HCT116 (cell line): ENCODE measurements at regions not wholly inside any gene's neighbourhood (a gene's known extent, or its start where the extent isn't known, plus 50 kb on each side); places are given as distances from the start of the nearest gene placed in this dataset.

Experiments
- ATAC-seq: fragments of 200-7000 bp; cut with Tn5 transposase; 2 replicates; pipeline ENCODE4 v1.9.1; 2020; ENCODE audit warnings: mild to moderate bottlenecking, moderate library complexity
- BruUV-seq: library from RNA; stranded (reverse); fragments of 400-500 nt; replicated peaks from 2 replicates; lab custom pipeline; 2021; lab: Mats Ljungman, UMichigan
- CTCF ChIA-PET: fragments of 300-600 bp; sonication (Branson Sonifier 250); formaldehyde crosslinking; loops from one replicate; lab custom pipeline; 2021; ENCODE audit warnings: antibody characterized with exemption; lab: Charles Lee
- POLR2A ChIA-PET: fragments of 300-600, 350-600 bp; sonication (Branson Sonifier 250); formaldehyde crosslinking; loops from one replicate; lab custom pipeline; 2021; ENCODE audit warnings: antibody characterized with exemption; lab: Charles Lee
- RAD21 ChIA-PET, 2 experiments: fragments of 300-600 bp; sonication (Branson Sonifier 250); formaldehyde crosslinking; loops; one replicate each; lab custom pipeline; 2023; ENCODE audit warnings: low total read pairs in 2 of 2; ENCODE audit not compliant: uncharacterized antibody in 2 of 2, unreplicated experiment in 2 of 2, low non-redundant PET in 1 of 2; lab: Charles Lee
- DNase-seq: peaks from one replicate; pipeline ENCODE4 v3.0.0-alpha.2; 2010; ENCODE audit warnings: low read depth, low spot score
- H2AFZ ChIP-seq: fragments of 200-600 bp; shearing (Covaris generic), sonication (generic); 2 replicates; pipeline ENCODE4 v1.6.1; 2017; ENCODE audit warnings: low read depth, mixed run types, mixed read lengths, antibody characterized with exemption, low read length; ENCODE audit not compliant: poor library complexity, severe bottlenecking
- H3K27ac ChIP-seq: 2 replicates; pipeline ENCODE4 v1.5.1; 2012; ENCODE audit warnings: low read depth, low read length
- H3K27me3 ChIP-seq: fragments of 200-600 bp; sonication (generic); 2 replicates; pipeline ENCODE4 v1.6.1; 2016; ENCODE audit warnings: mixed run types, low read length, mixed read lengths; ENCODE audit not compliant: insufficient read depth
- H3K36me3 ChIP-seq, 2 experiments: fragments of 200-500 bp in 1 of 2; fragments of 200-600 bp in 1 of 2; sonication (Bioruptor generic) in 1 of 2; sonication (generic) in 1 of 2; 2 replicates each; pipeline versions ENCODE4 v1.5.1 to v1.6.1; 2014 to 2016; ENCODE audit warnings: low read length in 2 of 2, inconsistent platforms in 1 of 2, mixed read lengths in 1 of 2, mixed run types in 1 of 2; ENCODE audit not compliant: insufficient read depth in 2 of 2, control insufficient read depth in 1 of 2
- H3K4me1 ChIP-seq, 2 experiments: fragments of 200-600 bp in 1 of 2; sonication (generic) in 1 of 2; 2 replicates each; pipeline versions ENCODE4 v1.5.1 to v1.6.1; 2012 to 2017; ENCODE audit warnings: low read length in 2 of 2, inconsistent platforms in 1 of 2, mild to moderate bottlenecking in 1 of 2, mixed read lengths in 1 of 2, mixed run types in 1 of 2, moderate library complexity in 1 of 2; ENCODE audit not compliant: insufficient read depth in 2 of 2, control insufficient read depth in 1 of 2
- H3K4me2 ChIP-seq: fragments of 200-600 bp; sonication (generic); 2 replicates; pipeline ENCODE4 v1.6.1; 2017; ENCODE audit warnings: mixed run types, low read length, mixed read lengths
- H3K4me3 ChIP-seq, 2 experiments: fragments of 200-600 bp in 1 of 2; sonication (generic) in 1 of 2; replicated peaks in 1 of 2; 2 replicates each; pipeline ENCODE4 v1.5.1; 2011 to 2016; ENCODE audit warnings: low read length in 2 of 2, control low read depth in 1 of 2, low read depth in 1 of 2, mild to moderate bottlenecking in 1 of 2, mixed read lengths in 1 of 2, mixed run types in 1 of 2
- H3K79me2 ChIP-seq: fragments of 200-600 bp; sonication (generic); 2 replicates; pipeline ENCODE4 v1.6.1; 2017; ENCODE audit warnings: mild to moderate bottlenecking, mixed run types, low read length, moderate library complexity, mixed read lengths; ENCODE audit not compliant: insufficient read depth
- H3K9ac ChIP-seq: fragments of 200-600 bp; sonication (generic); 2 replicates; pipeline ENCODE4 v1.6.1; 2016; ENCODE audit warnings: low read length, mixed read lengths
- H3K9me2 ChIP-seq: fragments of 200-600 bp; sonication (generic), shearing (Covaris generic); 2 replicates; pipeline ENCODE4 v1.6.1; 2017; ENCODE audit warnings: mixed run types, mild to moderate bottlenecking, moderate library complexity; ENCODE audit not compliant: insufficient read depth
- H3K9me3 ChIP-seq, 2 experiments: fragments of 200-500 bp in 1 of 2; fragments of 200-600 bp in 1 of 2; sonication (Bioruptor generic) in 1 of 2; sonication (generic) in 1 of 2; 2 replicates each; pipeline ENCODE4 v1.6.1; 2014 to 2017; ENCODE audit warnings: low read length in 2 of 2, mixed read lengths in 2 of 2, inconsistent platforms in 1 of 2, low read depth in 1 of 2, mild to moderate bottlenecking in 1 of 2, mixed run types in 1 of 2, moderate library complexity in 1 of 2; ENCODE audit not compliant: control insufficient read depth in 1 of 2, insufficient read depth in 1 of 2
- H4K20me1 ChIP-seq: fragments of 200-600 bp; sonication (generic), shearing (Covaris generic); 2 replicates; pipeline ENCODE4 v1.6.1; 2017; ENCODE audit warnings: mixed run types, mild to moderate bottlenecking, moderate library complexity; ENCODE audit not compliant: insufficient read depth
- ATF3 ChIP-seq: IDR thresholded peaks from 2 replicates; pipeline ENCODE4 v1.6.1; 2012
- EGR1 ChIP-seq: IDR thresholded peaks from 2 replicates; pipeline ENCODE4 v1.6.1; 2012; ENCODE audit warnings: low read depth
- EZH2phosphoT487 ChIP-seq: fragments of 200-600 bp; IDR thresholded peaks from 2 replicates; pipeline ENCODE4 v1.6.1; 2018; ENCODE audit warnings: antibody characterized with exemption, borderline replicate concordance
- FOSL1 ChIP-seq: IDR thresholded peaks from 2 replicates; pipeline ENCODE4 v1.6.1; 2012; ENCODE audit warnings: low read depth
- MAX ChIP-seq: IDR thresholded peaks from 2 replicates; pipeline ENCODE4 v1.6.1; 2012
- POLR2A ChIP-seq: IDR thresholded peaks from 2 replicates; pipeline ENCODE4 v1.7.0; 2011; ENCODE audit warnings: borderline replicate concordance; ENCODE audit not compliant: insufficient read depth, insufficient read length; ENCODE audit errors: extremely low read depth
- SP1 ChIP-seq: IDR thresholded peaks from 2 replicates; pipeline ENCODE4 v1.6.1; 2012; ENCODE audit warnings: low read depth
- TCF7L2 ChIP-seq: IDR thresholded peaks from 2 replicates; pipeline ENCODE4 v1.7.0; 2011; ENCODE audit warnings: borderline replicate concordance, inconsistent platforms; ENCODE audit not compliant: insufficient read depth, insufficient read length; ENCODE audit errors: extremely low read depth
- YY1 ChIP-seq: IDR thresholded peaks from 2 replicates; pipeline ENCODE4 v1.6.1; 2011; ENCODE audit warnings: low read length, low read depth, moderate library complexity, mild to moderate bottlenecking; ENCODE audit not compliant: insufficient replicate concordance; ENCODE audit errors: extremely low read depth
- ZNF274 ChIP-seq: fragments of 200-500 bp; sonication (Bioruptor generic); IDR thresholded peaks from 2 replicates; pipeline ENCODE4 v1.6.1; 2014; ENCODE audit warnings: mild to moderate bottlenecking, low read depth, low read length, inconsistent platforms
- intact Hi-C: fragments of 100-400 bp; cut with micrococcal nuclease; formaldehyde crosslinking; loops from 2 replicates; pipeline ENCODE4 v1.10.0; 2022
- TF ChIP-seq, protein P1 (sequence below): IDR thresholded peaks from 2 replicates; pipeline ENCODE4 v1.6.1; 2012; ENCODE audit warnings: low read depth

DNA sequence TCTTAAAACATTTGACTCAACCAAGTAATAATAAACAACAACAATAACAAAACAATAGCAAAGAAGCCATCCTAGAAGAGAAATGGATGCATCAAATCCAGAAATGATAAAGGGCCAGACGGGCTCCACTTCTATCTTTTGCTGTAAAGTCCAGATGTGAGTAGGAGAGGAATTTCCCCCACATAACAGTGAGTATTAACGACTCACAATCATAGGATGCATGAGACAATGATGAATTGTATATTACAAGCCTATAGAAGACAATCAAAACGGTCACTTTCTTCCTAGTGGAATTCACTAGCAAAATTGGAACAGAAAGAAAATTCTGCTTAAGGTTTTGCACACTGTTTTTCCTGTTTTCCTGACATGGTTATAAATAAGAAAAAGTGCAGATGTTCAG, 97.0 kb upstream of the PREP start:
- DNase-seq (no peak), ATAC-seq (no peak)
- Histone ChIP-seq H3K4me3 (no peak overlapping the region), H3K9me2 (no peaks in the 10 kb centered on the region), H3K36me3 (no peaks in the 10 kb centered on the region), H3K27me3 (no peaks in the 10 kb centered on the region), H3K9ac (no peak overlapping the region), H4K20me1 (no peaks in the 10 kb centered on the region), H3K9me3 (no peaks in the 10 kb centered on the region), H3K4me2 (no peak overlapping the region), H3K79me2 (no peaks in the 10 kb centered on the region), H3K27ac (no peak overlapping the region), H3K4me1 (no peaks in the 10 kb centered on the region), H2AFZ (no peak overlapping the region)
- RAD21 ChIA-PET = no interaction called here
- CTCF ChIA-PET = no interaction called here
- no peak for TF ChIP-seq ZNF274
- TF ChIP-seq ATF3 = no peak
- no peak for TF ChIP-seq TCF7L2
- no peak for TF ChIP-seq POLR2A
- TF ChIP-seq, protein P1, sequence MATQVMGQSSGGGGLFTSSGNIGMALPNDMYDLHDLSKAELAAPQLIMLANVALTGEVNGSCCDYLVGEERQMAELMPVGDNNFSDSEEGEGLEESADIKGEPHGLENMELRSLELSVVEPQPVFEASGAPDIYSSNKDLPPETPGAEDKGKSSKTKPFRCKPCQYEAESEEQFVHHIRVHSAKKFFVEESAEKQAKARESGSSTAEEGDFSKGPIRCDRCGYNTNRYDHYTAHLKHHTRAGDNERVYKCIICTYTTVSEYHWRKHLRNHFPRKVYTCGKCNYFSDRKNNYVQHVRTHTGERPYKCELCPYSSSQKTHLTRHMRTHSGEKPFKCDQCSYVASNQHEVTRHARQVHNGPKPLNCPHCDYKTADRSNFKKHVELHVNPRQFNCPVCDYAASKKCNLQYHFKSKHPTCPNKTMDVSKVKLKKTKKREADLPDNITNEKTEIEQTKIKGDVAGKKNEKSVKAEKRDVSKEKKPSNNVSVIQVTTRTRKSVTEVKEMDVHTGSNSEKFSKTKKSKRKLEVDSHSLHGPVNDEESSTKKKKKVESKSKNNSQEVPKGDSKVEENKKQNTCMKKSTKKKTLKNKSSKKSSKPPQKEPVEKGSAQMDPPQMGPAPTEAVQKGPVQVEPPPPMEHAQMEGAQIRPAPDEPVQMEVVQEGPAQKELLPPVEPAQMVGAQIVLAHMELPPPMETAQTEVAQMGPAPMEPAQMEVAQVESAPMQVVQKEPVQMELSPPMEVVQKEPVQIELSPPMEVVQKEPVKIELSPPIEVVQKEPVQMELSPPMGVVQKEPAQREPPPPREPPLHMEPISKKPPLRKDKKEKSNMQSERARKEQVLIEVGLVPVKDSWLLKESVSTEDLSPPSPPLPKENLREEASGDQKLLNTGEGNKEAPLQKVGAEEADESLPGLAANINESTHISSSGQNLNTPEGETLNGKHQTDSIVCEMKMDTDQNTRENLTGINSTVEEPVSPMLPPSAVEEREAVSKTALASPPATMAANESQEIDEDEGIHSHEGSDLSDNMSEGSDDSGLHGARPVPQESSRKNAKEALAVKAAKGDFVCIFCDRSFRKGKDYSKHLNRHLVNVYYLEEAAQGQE = no peak
- no peak for TF ChIP-seq SP1
- TF ChIP-seq MAX = no peak
- no peak for TF ChIP-seq EGR1
- no peak for TF ChIP-seq FOSL1
- TF ChIP-seq YY1 = no peak
- no peak for TF ChIP-seq EZH2phosphoT487
- POLR2A ChIA-PET = no interaction called here
- intact Hi-C loops = no loop called here
- BruUV-seq = no TSS peak
